ENCODE measurements at regions not wholly inside any gene's neighbourhood (a gene's known extent, or its start where the extent isn't known, plus 50 kb on each side); places are given as distances from the start of the nearest gene placed in this dataset.

DNA sequence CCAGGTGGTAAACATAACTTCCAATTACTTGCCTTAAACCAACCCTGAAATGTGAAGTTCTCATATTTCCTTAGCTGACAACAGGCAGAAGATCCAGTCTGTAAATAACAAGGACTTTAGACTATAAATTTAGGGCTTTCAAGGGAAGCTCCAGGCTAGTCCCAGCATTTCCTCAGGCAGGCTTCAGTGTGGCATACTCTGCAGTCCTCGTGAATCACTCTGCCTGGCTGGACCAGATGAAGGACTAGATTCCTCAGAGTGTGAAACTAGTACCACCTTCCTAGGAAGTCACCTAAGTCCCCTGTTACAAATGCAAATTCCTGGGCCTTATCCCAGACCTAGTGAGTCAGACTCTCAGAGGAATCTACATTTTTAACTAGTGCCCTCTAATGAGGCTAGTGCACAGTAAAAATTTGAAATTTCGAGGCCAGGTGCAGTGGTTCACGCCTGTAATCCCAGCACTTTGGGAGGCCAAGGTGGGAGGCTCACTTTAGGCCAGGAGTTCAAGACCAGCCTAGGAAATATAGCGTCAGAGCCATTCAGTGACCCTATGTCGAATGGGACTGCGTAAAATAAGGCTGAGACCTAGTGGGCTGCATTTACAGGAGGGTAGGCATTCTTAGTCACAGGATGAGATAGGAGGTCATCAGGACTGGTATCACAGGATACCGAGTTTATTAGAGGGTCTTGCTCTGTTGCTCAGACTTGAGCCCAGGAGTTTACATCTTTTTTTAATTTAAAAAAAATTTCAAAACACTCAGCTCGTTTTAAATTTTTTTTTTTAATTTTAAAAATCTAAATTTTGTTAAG, 279.6 kb upstream of the JARID2 start:
- no peak overlapping the region for H2AFZ ChIP-seq
- H3K4me1 ChIP-seq (ENCODE audit: insufficient read depth), result no peaks in the 10 kb centered on the region
- H3K4me3 ChIP-seq, result no peak overlapping the region
- H3K27me3 ChIP-seq, result no peaks in the 10 kb centered on the region
- H3K4me2 ChIP-seq, result no peak overlapping the region
- TF ChIP-seq EZH2phosphoT487 (IDR thresholded peaks at IDR 0.05; ENCODE audit: low read depth, severe bottlenecking, unreplicated experiment) (no peak), EZH2 (IDR thresholded peaks at IDR 0.05; ENCODE audit: borderline replicate concordance) (no peak)
- TF ChIP-seq, protein P1, sequence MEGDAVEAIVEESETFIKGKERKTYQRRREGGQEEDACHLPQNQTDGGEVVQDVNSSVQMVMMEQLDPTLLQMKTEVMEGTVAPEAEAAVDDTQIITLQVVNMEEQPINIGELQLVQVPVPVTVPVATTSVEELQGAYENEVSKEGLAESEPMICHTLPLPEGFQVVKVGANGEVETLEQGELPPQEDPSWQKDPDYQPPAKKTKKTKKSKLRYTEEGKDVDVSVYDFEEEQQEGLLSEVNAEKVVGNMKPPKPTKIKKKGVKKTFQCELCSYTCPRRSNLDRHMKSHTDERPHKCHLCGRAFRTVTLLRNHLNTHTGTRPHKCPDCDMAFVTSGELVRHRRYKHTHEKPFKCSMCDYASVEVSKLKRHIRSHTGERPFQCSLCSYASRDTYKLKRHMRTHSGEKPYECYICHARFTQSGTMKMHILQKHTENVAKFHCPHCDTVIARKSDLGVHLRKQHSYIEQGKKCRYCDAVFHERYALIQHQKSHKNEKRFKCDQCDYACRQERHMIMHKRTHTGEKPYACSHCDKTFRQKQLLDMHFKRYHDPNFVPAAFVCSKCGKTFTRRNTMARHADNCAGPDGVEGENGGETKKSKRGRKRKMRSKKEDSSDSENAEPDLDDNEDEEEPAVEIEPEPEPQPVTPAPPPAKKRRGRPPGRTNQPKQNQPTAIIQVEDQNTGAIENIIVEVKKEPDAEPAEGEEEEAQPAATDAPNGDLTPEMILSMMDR (IDR thresholded peaks at IDR 0.05; ENCODE audit: poor library complexity), result no peak
- 83% methylated on average over 8 of the region's 8 CpGs for WGBS (ENCODE audit: low lambda C conversion rate, missing lambda C conversion rate)
- H3K9me3 ChIP-seq (ENCODE audit: low read depth), result no peaks in the 10 kb centered on the region
- no peak for DNase-seq (ENCODE audit: low spot score)
- H3K27ac ChIP-seq, result no peak overlapping the region
- no peaks in the 10 kb centered on the region for H3K79me2 ChIP-seq
- H3K9me2 ChIP-seq (replicated peaks; ENCODE audit: insufficient read depth), result no peaks in the 10 kb centered on the region
- no peaks in the 10 kb centered on the region for H3K36me3 ChIP-seq (replicated peaks; ENCODE audit: insufficient read depth, low read depth)
- H4K20me1 ChIP-seq (ENCODE audit: insufficient read depth, poor library complexity, severe bottlenecking), result no peaks in the 10 kb centered on the region

DNA sequence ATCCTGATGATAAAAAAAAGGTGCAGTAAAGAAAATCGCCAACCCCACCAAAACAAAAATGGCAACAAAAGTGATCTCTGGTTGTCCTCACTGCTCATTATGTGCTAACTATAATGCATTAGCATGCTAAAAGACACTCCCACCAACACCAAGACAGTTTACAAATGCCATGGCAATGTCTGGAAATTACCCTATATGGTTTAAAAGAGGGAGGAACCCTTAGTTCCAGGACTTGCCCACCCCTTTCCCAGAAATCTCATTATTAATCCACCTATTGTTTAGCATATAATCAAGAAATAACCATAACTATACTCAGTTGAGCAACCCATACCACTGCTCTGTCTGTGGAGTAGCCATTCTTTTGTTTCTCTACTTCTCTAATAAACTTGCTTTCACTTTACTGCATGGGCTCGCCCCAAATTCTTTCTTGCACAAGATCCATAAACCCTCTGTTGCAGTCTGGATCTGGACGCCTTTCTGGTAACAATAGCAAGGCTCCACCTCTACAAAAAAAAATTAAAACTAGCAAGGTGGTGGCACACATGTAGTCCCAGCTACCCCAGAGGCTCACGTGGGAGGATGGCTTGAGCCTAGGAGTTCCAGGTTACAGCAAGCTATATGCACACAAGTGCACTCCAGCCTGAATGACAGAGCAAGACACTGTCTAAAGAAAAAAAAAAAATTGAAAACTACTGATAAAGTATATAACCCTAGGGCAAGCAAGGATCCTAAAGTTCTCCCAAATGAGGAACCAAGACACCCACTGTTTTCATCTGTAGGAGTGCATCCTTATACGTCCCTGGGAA, 278.8 kb upstream of the JARID2 start:
- TF ChIP-seq EZH2phosphoT487 (IDR thresholded peaks at IDR 0.05; ENCODE audit: low read depth, severe bottlenecking, unreplicated experiment) (no peak), EZH2 (IDR thresholded peaks at IDR 0.05; ENCODE audit: borderline replicate concordance) (no peak)
- TF ChIP-seq, protein P1 (IDR thresholded peaks at IDR 0.05; ENCODE audit: poor library complexity), result no peak
- Histone ChIP-seq H3K4me2 (no peak overlapping the region), H3K9me3 (ENCODE audit: low read depth) (no peaks in the 10 kb centered on the region), H3K27me3 (no peaks in the 10 kb centered on the region), H3K4me1 (ENCODE audit: insufficient read depth) (no peaks in the 10 kb centered on the region), H3K27ac (no peak overlapping the region), H3K36me3 (replicated peaks; ENCODE audit: insufficient read depth, low read depth) (no peaks in the 10 kb centered on the region), H2AFZ (no peak overlapping the region), H4K20me1 (ENCODE audit: insufficient read depth, poor library complexity, severe bottlenecking) (no peaks in the 10 kb centered on the region), H3K4me3 (no peak overlapping the region), H3K9me2 (replicated peaks; ENCODE audit: insufficient read depth) (no peaks in the 10 kb centered on the region), H3K79me2 (no peaks in the 10 kb centered on the region)
- 91% methylated on average over 5 of the region's 5 CpGs for WGBS (ENCODE audit: low lambda C conversion rate, missing lambda C conversion rate)
- no peak for DNase-seq (ENCODE audit: low spot score)

DNA sequence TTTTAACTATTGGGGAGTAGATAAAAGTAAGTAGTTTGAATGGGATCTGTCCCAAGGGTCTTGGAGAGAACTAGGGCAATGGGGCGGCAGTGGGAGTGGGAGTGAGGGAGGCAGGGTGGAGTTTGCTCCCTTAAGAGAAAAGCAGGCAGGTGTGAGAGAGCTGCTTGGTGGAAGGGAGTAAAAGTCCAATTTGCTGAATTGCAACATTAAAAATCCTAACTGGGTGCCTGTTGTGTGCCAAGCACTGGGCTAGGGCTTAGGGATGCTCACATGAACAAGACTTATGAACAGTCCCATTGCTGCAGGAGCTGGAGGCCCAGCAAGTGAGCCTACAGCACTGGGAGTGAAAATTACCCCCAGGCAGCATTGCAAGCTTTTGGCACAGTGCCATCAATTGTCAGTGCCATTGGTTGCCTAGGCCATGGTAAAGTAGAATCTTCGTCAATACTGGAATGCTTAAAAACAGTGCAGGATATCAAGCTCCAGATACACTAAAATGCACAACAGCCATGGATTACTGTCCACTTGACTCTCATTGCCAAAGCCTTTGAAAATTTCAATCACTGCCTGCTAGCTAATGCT, 277.7 kb upstream of the JARID2 start:
- Histone ChIP-seq H3K4me1 (ENCODE audit: insufficient read depth) (no peaks in the 10 kb centered on the region), H3K27me3 (no peaks in the 10 kb centered on the region), H3K9me3 (ENCODE audit: low read depth) (no peaks in the 10 kb centered on the region), H3K79me2 (no peaks in the 10 kb centered on the region), H3K27ac (no peak overlapping the region), H3K4me2 (no peak overlapping the region), H3K4me3 (no peak overlapping the region), H2AFZ (no peak overlapping the region), H3K9me2 (replicated peaks; ENCODE audit: insufficient read depth) (no peaks in the 10 kb centered on the region), H4K20me1 (ENCODE audit: insufficient read depth, poor library complexity, severe bottlenecking) (no peaks in the 10 kb centered on the region), H3K36me3 (replicated peaks; ENCODE audit: insufficient read depth, low read depth) (no peaks in the 10 kb centered on the region)
- WGBS (ENCODE audit: low lambda C conversion rate, missing lambda C conversion rate), result 88% methylated on average over 2 of the region's 2 CpGs
- TF ChIP-seq EZH2phosphoT487 (IDR thresholded peaks at IDR 0.05; ENCODE audit: low read depth, severe bottlenecking, unreplicated experiment) (no peak), EZH2 (IDR thresholded peaks at IDR 0.05; ENCODE audit: borderline replicate concordance) (no peak)
- TF ChIP-seq, protein P1 (IDR thresholded peaks at IDR 0.05; ENCODE audit: poor library complexity), result no peak
- DNase-seq (ENCODE audit: low spot score), result no peak
